Astrocyte of the spinal cord (primary cell): ENCODE measurements at regions not wholly inside any gene's neighbourhood (a gene's known extent, or its start where the extent isn't known, plus 50 kb on each side); places are given as distances from the start of the nearest gene placed in this dataset.

Experiments
- DNase-seq: peaks from one replicate; pipeline ENCODE4 v3.0.0; 2011; ENCODE audit warnings: low read depth, low spot score
- H3K4me3 ChIP-seq: 2 replicates; pipeline ENCODE4 v1.5.1; 2011; ENCODE audit warnings: low read depth, mild to moderate bottlenecking, low read length, moderate library complexity
- in situ Hi-C: cut with HindIII; loops from 2 replicates; pipeline ENCODE4 v1.10.0; 2017; ENCODE audit warnings: low sequenced_read_pairs
- TF ChIP-seq, protein P1 (sequence below): IDR thresholded peaks from 2 replicates; pipeline ENCODE4 v1.5.1; 2012; ENCODE audit warnings: low read depth, mild to moderate bottlenecking, low read length, inconsistent platforms

DNA sequence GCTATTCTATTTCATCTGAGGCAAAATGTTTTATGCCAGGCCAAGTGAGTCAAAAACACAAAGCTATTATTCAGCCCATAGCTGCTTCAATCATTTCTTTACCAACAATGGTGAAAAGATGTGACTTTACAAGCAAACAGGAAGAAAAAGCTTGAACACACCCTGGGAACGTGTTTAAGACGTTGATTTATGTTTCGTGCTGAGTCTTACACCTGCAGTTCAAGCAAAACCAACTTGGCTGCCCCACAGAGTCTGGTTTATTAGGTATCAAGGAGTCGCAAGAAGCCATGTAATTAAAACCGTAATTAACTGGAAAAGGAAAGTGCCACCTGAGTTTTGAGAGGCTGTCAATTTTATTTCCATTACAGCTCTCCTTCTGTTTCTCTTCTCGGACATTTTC, 295.5 kb downstream of the MEIS1 start:
- DNase-seq = no peak
- in situ Hi-C loops = no loop called here

DNA sequence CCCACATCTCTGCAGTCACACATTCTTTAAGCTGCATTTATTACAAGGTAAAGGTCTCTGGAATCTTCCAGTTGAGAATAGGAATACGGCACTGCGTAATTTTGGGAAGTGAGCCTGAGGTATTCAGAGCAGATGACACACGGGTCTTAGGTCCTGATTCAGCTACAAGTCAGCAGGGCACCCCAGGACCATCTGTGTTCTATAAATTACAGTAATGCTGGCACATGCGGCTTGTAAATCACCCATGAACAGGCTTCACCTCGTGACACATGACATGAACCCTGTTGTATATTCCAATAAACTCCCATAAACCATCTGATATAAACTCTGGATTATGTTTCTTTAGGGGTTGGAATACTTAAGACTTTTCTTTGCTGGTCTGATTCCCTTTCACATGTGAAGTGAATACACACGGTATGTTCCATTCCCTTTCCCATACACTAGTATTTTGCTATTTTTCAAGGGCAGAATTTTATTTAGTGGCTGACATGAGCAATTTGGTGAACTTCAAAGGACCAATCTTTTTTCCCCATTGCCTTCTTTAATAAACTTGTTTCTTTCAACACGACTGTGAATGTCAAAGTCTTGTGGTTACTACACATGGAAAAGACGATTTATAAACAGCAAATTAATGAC, 298.6 kb downstream of the MEIS1 start:
- TF ChIP-seq, protein P1, sequence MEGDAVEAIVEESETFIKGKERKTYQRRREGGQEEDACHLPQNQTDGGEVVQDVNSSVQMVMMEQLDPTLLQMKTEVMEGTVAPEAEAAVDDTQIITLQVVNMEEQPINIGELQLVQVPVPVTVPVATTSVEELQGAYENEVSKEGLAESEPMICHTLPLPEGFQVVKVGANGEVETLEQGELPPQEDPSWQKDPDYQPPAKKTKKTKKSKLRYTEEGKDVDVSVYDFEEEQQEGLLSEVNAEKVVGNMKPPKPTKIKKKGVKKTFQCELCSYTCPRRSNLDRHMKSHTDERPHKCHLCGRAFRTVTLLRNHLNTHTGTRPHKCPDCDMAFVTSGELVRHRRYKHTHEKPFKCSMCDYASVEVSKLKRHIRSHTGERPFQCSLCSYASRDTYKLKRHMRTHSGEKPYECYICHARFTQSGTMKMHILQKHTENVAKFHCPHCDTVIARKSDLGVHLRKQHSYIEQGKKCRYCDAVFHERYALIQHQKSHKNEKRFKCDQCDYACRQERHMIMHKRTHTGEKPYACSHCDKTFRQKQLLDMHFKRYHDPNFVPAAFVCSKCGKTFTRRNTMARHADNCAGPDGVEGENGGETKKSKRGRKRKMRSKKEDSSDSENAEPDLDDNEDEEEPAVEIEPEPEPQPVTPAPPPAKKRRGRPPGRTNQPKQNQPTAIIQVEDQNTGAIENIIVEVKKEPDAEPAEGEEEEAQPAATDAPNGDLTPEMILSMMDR = no peak
- no peak overlapping the region for H3K4me3 ChIP-seq
- DNase-seq = no peak
- in situ Hi-C loops = no loop called here

More for the DNA sequence above, 295.5 kb downstream of the MEIS1 start:
- no peak overlapping the region for H3K4me3 ChIP-seq
- TF ChIP-seq, protein P1 = no peak

DNA sequence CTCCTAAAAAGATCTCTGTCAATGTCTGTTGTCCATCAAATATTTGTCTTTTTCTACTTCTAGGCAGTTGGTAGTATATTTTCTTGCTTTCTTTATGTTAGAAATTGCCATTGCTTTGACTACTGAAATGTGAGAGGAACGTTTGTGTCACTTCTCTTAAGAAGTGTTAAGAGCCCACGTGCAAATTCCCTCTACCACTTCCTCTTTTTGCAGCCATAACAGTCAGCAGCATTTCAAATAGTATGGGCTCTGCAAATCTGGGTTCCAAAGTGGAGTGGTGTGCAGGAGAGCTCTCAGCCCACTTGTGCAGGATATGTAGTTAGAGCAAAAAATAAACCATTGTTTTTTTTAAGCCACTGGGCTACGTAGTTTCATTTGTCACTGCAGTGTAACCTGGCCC, 314.0 kb downstream of the MEIS1 start:
- H3K4me3 ChIP-seq = no peak overlapping the region
- TF ChIP-seq, protein P1 = no peak
- in situ Hi-C loops = no loop called here
- DNase-seq = no peak

DNA sequence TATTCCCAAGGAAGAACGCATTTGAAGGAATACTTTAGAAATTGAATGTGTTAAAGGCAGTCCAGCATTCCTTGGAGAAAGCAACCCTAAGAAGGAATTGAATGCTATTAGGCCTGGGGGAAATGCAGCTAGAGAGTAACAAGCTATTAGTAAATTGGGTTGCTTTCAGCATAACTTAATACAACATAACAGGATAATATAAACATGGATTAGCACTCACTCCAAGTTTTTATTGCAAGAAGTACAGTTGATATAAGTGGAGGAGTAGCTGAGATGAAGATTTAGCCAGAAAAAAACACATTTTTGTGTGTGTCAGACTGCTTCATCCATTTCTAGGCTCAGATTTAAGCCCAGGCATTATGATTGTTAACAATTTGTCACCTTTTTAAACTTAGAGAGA, 314.6 kb downstream of the MEIS1 start:
- no peak overlapping the region for H3K4me3 ChIP-seq
- TF ChIP-seq, protein P1 = no peak
- in situ Hi-C loops = no loop called here
- no peak for DNase-seq

DNA sequence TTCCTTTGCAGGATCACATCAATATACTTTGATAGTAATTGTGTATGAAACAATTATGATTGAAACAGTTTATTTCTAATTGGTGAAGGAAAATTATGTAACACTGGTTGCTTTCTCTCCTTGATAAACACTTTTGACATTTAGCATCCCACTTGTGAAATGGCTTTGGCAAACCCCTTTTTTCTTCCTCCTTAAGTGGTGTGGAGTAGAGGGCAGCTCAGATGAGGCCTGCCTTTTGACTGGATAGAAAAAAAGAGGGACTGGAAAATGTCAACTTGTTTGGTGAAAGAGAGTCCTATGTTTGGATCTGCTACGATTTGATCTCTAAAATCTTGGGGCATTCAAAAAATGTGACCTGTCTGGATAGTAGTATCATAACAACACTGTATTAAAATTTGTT, 318.3 kb downstream of the MEIS1 start:
- H3K4me3 ChIP-seq = no peak overlapping the region
- in situ Hi-C loops = no loop called here
- TF ChIP-seq, protein P1 = no peak
- DNase-seq = no peak

DNA sequence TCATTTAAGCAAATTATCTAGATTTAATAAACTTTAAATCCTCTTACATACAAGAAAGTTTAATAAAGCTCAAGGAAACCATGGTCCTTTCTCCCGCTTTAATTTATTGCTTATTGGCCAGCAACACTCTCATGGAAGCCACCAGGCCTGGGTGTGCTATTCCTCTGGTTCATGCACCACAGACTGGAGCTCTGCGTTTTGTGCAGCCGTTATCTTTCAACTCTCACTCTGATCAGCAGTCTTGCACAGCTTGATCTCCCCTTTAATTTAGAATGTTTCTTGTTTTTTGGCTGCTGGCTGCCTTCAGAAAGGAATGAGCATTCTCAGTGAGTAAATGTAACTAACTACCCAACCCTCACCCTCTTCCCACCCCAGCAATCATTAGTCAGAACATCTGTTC, 318.7 kb downstream of the MEIS1 start:
- DNase-seq = no peak
- no peak overlapping the region for H3K4me3 ChIP-seq
- in situ Hi-C loops = no loop called here
- TF ChIP-seq, protein P1 = no peak
